ENCODE measurements at regions not wholly inside any gene's neighbourhood (a gene's known extent, or its start where the extent isn't known, plus 50 kb on each side); places are given as distances from the start of the nearest gene placed in this dataset.

GRCh38 chr1:67935560-67935959 is 102.3 kb upstream of the GNG12 start:
- no peaks in the 10 kb centered on the region for H3K27me3 ChIP-seq (ENCODE audit: insufficient read depth, low read length)
- H3K4me3 ChIP-seq (ENCODE audit: low read depth, low read length) = no peak overlapping the region
- H3K9me3 ChIP-seq (ENCODE audit: insufficient read depth, low read depth, low read length) = no peaks in the 10 kb centered on the region
- H2AFZ ChIP-seq (ENCODE audit: insufficient read depth, low read length, poor library complexity) = no peak overlapping the region
- H3K79me1 ChIP-seq (ENCODE audit: low read length) = peaks cover 4% of the 10 kb centered on the region
- H3K27ac ChIP-seq (ENCODE audit: low read depth, low read length) = no peak overlapping the region
- peaks cover 2 to 6% of the 10 kb centered on the region in 2 experiments for H3K4me1 ChIP-seq (ENCODE audit: control insufficient read depth in 1 of 2, insufficient read depth in 2 of 2, low read length in 2 of 2)
- no peak overlapping the region for H3K23ac ChIP-seq (ENCODE audit: low read length)
- WGBS (ENCODE audit: extremely low coverage, insufficient coverage, insufficient read length) = no CpG with 5 or more reads among the region's 1 CpG
- no peaks in the 10 kb centered on the region for H3K36me3 ChIP-seq (ENCODE audit: control insufficient read depth in 1 of 2, insufficient read depth in 2 of 2, low read length in 2 of 2)
- H2BK120ac ChIP-seq (ENCODE audit: insufficient read depth, low read length, poor library complexity) = no peak overlapping the region
- no peak overlapping the region for H2AK5ac ChIP-seq (ENCODE audit: low read length)
- no peaks in the 10 kb centered on the region for H3K79me2 ChIP-seq (ENCODE audit: control insufficient read depth, insufficient read depth, low read length, poor library complexity)
- H3K4ac ChIP-seq (ENCODE audit: low read depth, low read length) = no peak overlapping the region
- H3K4me2 ChIP-seq (ENCODE audit: low read length) = no peak overlapping the region
- no peak overlapping the region for H3K9ac ChIP-seq (ENCODE audit: low read length)
- DNase-seq = no peak
- no peak overlapping the region for H2BK5ac ChIP-seq (ENCODE audit: low read depth, low read length, poor library complexity)
- H3K14ac ChIP-seq (ENCODE audit: low read length) = no peak overlapping the region
- no peak overlapping the region for H4K12ac ChIP-seq (ENCODE audit: low read depth, low read length)
- H4K8ac ChIP-seq (ENCODE audit: low read depth, low read length) = no peak overlapping the region
- no peak overlapping the region for H2BK12ac ChIP-seq (ENCODE audit: low read length)
- no peak overlapping the region for H3K18ac ChIP-seq (ENCODE audit: low read length)
- no peak overlapping the region for H4K91ac ChIP-seq (ENCODE audit: low read depth, low read length)

DNA sequence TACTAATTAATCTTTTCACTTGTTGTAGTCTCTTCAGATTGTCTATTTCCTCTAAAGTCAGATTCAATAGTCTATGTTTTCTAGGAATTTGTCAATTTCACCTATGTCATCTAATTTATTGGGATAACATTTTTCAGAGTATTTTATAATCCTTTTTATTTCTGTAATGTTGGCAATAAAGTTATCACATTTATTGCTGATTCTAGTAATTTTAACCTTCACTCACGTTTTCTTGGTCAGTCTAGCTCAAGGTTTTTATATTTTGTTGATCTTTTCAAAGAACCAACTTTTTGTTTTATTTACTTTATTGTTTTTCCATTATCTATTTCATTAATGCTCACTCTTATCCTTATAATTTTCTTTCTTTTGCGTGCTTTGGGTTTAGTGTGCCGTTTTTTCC is 97.9 kb upstream of the GNG12 start:
- Histone ChIP-seq H3K9ac (ENCODE audit: low read length) (no peak overlapping the region), H2BK5ac (ENCODE audit: low read depth, low read length, poor library complexity) (no peak overlapping the region), H2BK12ac (ENCODE audit: low read length) (no peak overlapping the region), H3K23ac (ENCODE audit: low read length) (no peak overlapping the region), H3K9me3 (ENCODE audit: insufficient read depth, low read depth, low read length) (no peaks in the 10 kb centered on the region), H2BK120ac (ENCODE audit: insufficient read depth, low read length, poor library complexity) (no peak overlapping the region), H4K8ac (ENCODE audit: low read depth, low read length) (no peak overlapping the region), H3K36me3 (ENCODE audit: control insufficient read depth in 1 of 2, insufficient read depth in 2 of 2, low read length in 2 of 2) (no peaks in the 10 kb centered on the region), H3K79me1 (ENCODE audit: low read length) (no peaks in the 10 kb centered on the region), H3K4me1 (ENCODE audit: control insufficient read depth in 1 of 2, insufficient read depth in 2 of 2, low read length in 2 of 2) (no peaks in the 10 kb centered on the region), H3K79me2 (ENCODE audit: control insufficient read depth, insufficient read depth, low read length, poor library complexity) (no peaks in the 10 kb centered on the region), H2AFZ (ENCODE audit: insufficient read depth, low read length, poor library complexity) (no peak overlapping the region), H3K27me3 (ENCODE audit: insufficient read depth, low read length) (no peaks in the 10 kb centered on the region), H3K18ac (ENCODE audit: low read length) (no peak overlapping the region), H3K4ac (ENCODE audit: low read depth, low read length) (no peak overlapping the region), H3K4me2 (ENCODE audit: low read length) (no peak overlapping the region), H3K27ac (ENCODE audit: low read depth, low read length) (no peak overlapping the region), H4K91ac (ENCODE audit: low read depth, low read length) (no peak overlapping the region), H3K14ac (ENCODE audit: low read length) (no peak overlapping the region), H3K4me3 (ENCODE audit: low read depth, low read length) (no peak overlapping the region), H2AK5ac (ENCODE audit: low read length) (no peak overlapping the region), H4K12ac (ENCODE audit: low read depth, low read length) (no peak overlapping the region)
- no CpG with 5 or more reads among the region's 3 CpGs for WGBS (ENCODE audit: extremely low coverage, insufficient coverage, insufficient read length)
- no peak for DNase-seq

DNA sequence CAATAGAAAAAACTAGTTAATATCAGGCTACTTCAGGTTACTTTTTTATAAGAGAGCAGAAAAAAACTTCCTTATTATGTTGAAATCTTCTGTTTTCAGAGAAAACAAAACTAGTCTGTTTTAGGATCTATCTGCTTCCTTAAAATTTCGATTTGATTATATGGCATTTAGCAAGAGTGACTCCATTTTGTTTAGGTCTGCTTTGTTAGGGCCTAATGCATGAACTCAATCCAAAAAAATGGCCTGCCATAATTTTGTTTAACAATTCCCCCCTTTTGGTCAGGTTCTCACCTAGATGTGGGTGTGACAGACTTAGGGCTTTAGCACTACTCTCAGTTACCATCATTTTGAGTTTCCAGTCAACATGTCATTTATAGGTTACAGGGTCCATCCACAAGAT is 89.8 kb upstream of the GNG12 start:
- H4K91ac ChIP-seq (ENCODE audit: low read depth, low read length) = no peak overlapping the region

GRCh38 chr1:67921725-67922489 is 88.6 kb upstream of the GNG12 start:
- no peak overlapping the region for H3K18ac ChIP-seq (ENCODE audit: low read length)
- H2AK5ac ChIP-seq (ENCODE audit: low read length) = no peak overlapping the region
- no peaks in the 10 kb centered on the region for H3K27me3 ChIP-seq (ENCODE audit: insufficient read depth, low read length)
- no peak overlapping the region for H3K14ac ChIP-seq (ENCODE audit: low read length)
- H4K8ac ChIP-seq (ENCODE audit: low read depth, low read length) = no peak overlapping the region
- no peaks in the 10 kb centered on the region for H3K4me1 ChIP-seq (ENCODE audit: control insufficient read depth in 1 of 2, insufficient read depth in 2 of 2, low read length in 2 of 2)
- no peak overlapping the region for H4K91ac ChIP-seq (ENCODE audit: low read depth, low read length)
- no peak overlapping the region for H2BK120ac ChIP-seq (ENCODE audit: insufficient read depth, low read length, poor library complexity)
- H2BK5ac ChIP-seq (ENCODE audit: low read depth, low read length, poor library complexity) = no peak overlapping the region
- no peak overlapping the region for H3K23ac ChIP-seq (ENCODE audit: low read length)
- no peak overlapping the region for H3K27ac ChIP-seq (ENCODE audit: low read depth, low read length)
- H3K4me3 ChIP-seq (ENCODE audit: low read depth, low read length) = no peak overlapping the region
- H4K12ac ChIP-seq (ENCODE audit: low read depth, low read length) = no peak overlapping the region
- H3K36me3 ChIP-seq (ENCODE audit: control insufficient read depth in 1 of 2, insufficient read depth in 2 of 2, low read length in 2 of 2) = no peaks in the 10 kb centered on the region
- no peaks in the 10 kb centered on the region for H3K79me2 ChIP-seq (ENCODE audit: control insufficient read depth, insufficient read depth, low read length, poor library complexity)
- no peak overlapping the region for H3K9ac ChIP-seq (ENCODE audit: low read length)
- H3K9me3 ChIP-seq (ENCODE audit: insufficient read depth, low read depth, low read length) = no peaks in the 10 kb centered on the region
- H3K4ac ChIP-seq (ENCODE audit: low read depth, low read length) = no peak overlapping the region
- H3K79me1 ChIP-seq (ENCODE audit: low read length) = no peaks in the 10 kb centered on the region
- H3K4me2 ChIP-seq (ENCODE audit: low read length) = no peak overlapping the region
- WGBS (ENCODE audit: extremely low coverage, insufficient coverage, insufficient read length) = no CpG with 5 or more reads among the region's 4 CpGs
- no peak overlapping the region for H2BK12ac ChIP-seq (ENCODE audit: low read length)
- peak; percentile 63 to 82 for DNase-seq
- H2AFZ ChIP-seq (ENCODE audit: insufficient read depth, low read length, poor library complexity) = no peak overlapping the region

More for the DNA sequence above, 89.8 kb upstream of the GNG12 start:
- H4K8ac ChIP-seq (ENCODE audit: low read depth, low read length) = no peak overlapping the region
- H3K4me2 ChIP-seq (ENCODE audit: low read length) = no peak overlapping the region
- no peaks in the 10 kb centered on the region for H3K79me1 ChIP-seq (ENCODE audit: low read length)
- no peak overlapping the region for H4K12ac ChIP-seq (ENCODE audit: low read depth, low read length)
- H3K18ac ChIP-seq (ENCODE audit: low read length) = no peak overlapping the region
- no peaks in the 10 kb centered on the region for H3K79me2 ChIP-seq (ENCODE audit: control insufficient read depth, insufficient read depth, low read length, poor library complexity)
- H3K23ac ChIP-seq (ENCODE audit: low read length) = no peak overlapping the region
- no peak overlapping the region for H3K4ac ChIP-seq (ENCODE audit: low read depth, low read length)
- H2AFZ ChIP-seq (ENCODE audit: insufficient read depth, low read length, poor library complexity) = no peak overlapping the region
- no peak overlapping the region for H3K14ac ChIP-seq (ENCODE audit: low read length)
- no peaks in the 10 kb centered on the region for H3K9me3 ChIP-seq (ENCODE audit: insufficient read depth, low read depth, low read length)
- H3K9ac ChIP-seq (ENCODE audit: low read length) = no peak overlapping the region
- no peak overlapping the region for H3K27ac ChIP-seq (ENCODE audit: low read depth, low read length)
- WGBS (ENCODE audit: extremely low coverage, insufficient coverage, insufficient read length) = no CpG with 5 or more reads among the region's 1 CpG
- H2AK5ac ChIP-seq (ENCODE audit: low read length) = no peak overlapping the region
- H3K27me3 ChIP-seq (ENCODE audit: insufficient read depth, low read length) = no peaks in the 10 kb centered on the region
- no peaks in the 10 kb centered on the region for H3K36me3 ChIP-seq (ENCODE audit: control insufficient read depth in 1 of 2, insufficient read depth in 2 of 2, low read length in 2 of 2)
- no peak for DNase-seq
- H3K4me1 ChIP-seq (ENCODE audit: control insufficient read depth in 1 of 2, insufficient read depth in 2 of 2, low read length in 2 of 2) = no peaks in the 10 kb centered on the region
- no peak overlapping the region for H2BK12ac ChIP-seq (ENCODE audit: low read length)
- no peak overlapping the region for H2BK120ac ChIP-seq (ENCODE audit: insufficient read depth, low read length, poor library complexity)
- H2BK5ac ChIP-seq (ENCODE audit: low read depth, low read length, poor library complexity) = no peak overlapping the region
- H3K4me3 ChIP-seq (ENCODE audit: low read depth, low read length) = no peak overlapping the region
